Testis (tissue), 2 donors: ENCODE measurements at regions not wholly inside any gene's neighbourhood (a gene's known extent, or its start where the extent isn't known, plus 50 kb on each side); places are given as distances from the start of the nearest gene placed in this dataset.

Experiments
- DNase-seq: peaks from one replicate; pipeline ENCODE4 v3.0.0-alpha.2; 2019
- H3K27ac ChIP-seq, 2 donors: fragments of 200-600 bp; sonication (generic); one replicate each; pipeline ENCODE4 v1.5.1; 2019
- H3K27me3 ChIP-seq: fragments of 200-600 bp; sonication (generic); one replicate; pipeline ENCODE4 v1.5.1; 2019
- H3K36me3 ChIP-seq: fragments of 200-600 bp; sonication (generic); one replicate; pipeline ENCODE4 v1.5.1; 2017; ENCODE audit warnings: low read depth; ENCODE audit errors: missing control alignments
- H3K4me1 ChIP-seq: fragments of 200-600 bp; sonication (generic); one replicate; pipeline ENCODE4 v1.5.1; 2019
- H3K4me3 ChIP-seq, 2 donors: fragments of 200-600 bp; sonication (generic); one replicate each; pipeline ENCODE4 v1.5.1; 2017 to 2019
- H3K9me3 ChIP-seq: fragments of 200-600 bp; sonication (generic); one replicate; pipeline ENCODE4 v1.5.1; 2017
- CTCF ChIP-seq, 3 experiments: fragments of 450-650 bp in 2 of 3; fragments of 200-600 bp in 1 of 3; sonication (generic) in 1 of 3; IDR thresholded peaks; one replicate each; pipeline ENCODE4 v1.5.1; 2016 to 2019; ENCODE audit warnings: antibody characterized with exemption in 3 of 3, mild to moderate bottlenecking in 2 of 3, moderate library complexity in 1 of 3
- POLR2A ChIP-seq: fragments of 450-650 bp; IDR thresholded peaks from one replicate; pipeline ENCODE4 v1.6.1; 2017; ENCODE audit warnings: antibody characterized with exemption, mild to moderate bottlenecking, moderate library complexity
- WGBS, 2 donors: methylation state at CpG; one replicate each; pipeline ENCODE4 v1.1.5; 2018; 5-methylcytosine and 5-hydroxymethylcytosine counted together
- intact Hi-C: fragments of 100-400 bp; cut with DNase I; formaldehyde crosslinking; loops from one replicate; pipeline ENCODE4 v1.15.1; 2023; ENCODE audit warnings: low total_unique reads

DNA sequence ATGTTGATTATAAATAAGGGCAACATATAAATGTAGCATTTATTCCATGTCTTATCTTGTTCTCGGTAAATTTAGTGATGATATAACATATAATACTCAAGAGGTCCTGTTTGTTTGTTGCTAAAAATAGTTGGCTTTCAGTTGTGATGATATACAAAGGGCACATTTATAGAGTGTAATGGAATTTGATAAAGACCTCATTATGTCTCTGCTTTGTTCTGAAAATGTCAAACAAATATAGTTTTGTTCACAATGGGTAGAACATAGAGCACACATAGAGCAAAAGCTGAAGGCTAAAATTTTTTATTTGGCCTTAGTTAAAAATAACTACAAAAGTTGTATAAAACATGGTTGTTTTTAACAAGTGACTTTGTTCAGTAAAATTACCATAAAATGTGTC is 477.1 kb upstream of the SMC2 start:
- DNase-seq, result no peak
- H3K27ac ChIP-seq, result no peak overlapping the region
- no peaks in the 10 kb centered on the region for H3K27me3 ChIP-seq
- no peaks in the 10 kb centered on the region for H3K9me3 ChIP-seq
- intact Hi-C loops, result no loop called here
- no peak for TF ChIP-seq POLR2A
- TF ChIP-seq CTCF (IDR thresholded peaks at IDR 0.05), result no peak
- H3K36me3 ChIP-seq, result no peaks in the 10 kb centered on the region
- no peaks in the 10 kb centered on the region for H3K4me1 ChIP-seq
- H3K4me3 ChIP-seq, result no peak overlapping the region
- WGBS, 2 donors, result 52 to 54% methylated on average over 1 of the region's 1 CpG

DNA sequence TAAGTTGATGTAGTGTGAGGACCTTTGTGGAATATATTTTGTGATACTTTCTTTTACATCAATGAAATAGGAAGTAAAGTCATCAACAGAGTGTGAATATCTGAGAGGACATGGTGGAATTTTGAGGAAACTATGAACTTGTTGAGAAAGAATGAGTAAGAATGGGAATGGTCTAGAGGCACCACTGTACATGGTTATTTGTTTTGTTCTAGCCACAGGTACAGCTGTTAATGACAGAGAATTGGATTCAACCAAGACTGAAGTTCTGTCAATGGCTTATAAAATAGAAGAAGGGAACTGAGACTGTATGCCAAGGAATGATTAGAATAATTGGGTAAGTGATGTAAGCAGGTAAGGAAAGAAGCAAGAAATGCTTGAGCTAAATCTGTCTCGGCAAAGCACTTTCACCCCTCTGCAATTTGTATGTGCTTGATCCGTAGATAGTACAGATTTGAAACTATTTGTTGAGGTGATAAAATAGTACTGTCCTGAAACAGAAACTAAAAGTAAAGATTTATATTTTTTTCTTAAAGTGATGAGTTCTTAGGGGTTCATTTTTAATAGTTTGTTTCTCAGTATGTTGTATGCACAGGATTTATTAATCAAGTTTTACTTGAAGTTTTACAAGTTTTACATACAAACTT is 468.8 kb upstream of the SMC2 start:
- no peaks in the 10 kb centered on the region for H3K4me1 ChIP-seq
- 72 to 83% methylated on average over 2 of the region's 2 CpGs for WGBS, 2 donors
- TF ChIP-seq CTCF (IDR thresholded peaks at IDR 0.05), result no peak
- no peak for TF ChIP-seq POLR2A
- no peaks in the 10 kb centered on the region for H3K36me3 ChIP-seq
- no peak for DNase-seq
- intact Hi-C loops, result no loop called here
- H3K9me3 ChIP-seq, result no peaks in the 10 kb centered on the region
- H3K4me3 ChIP-seq, result no peak overlapping the region
- H3K27me3 ChIP-seq, result no peaks in the 10 kb centered on the region
- no peak overlapping the region for H3K27ac ChIP-seq

- no peak overlapping the region for H3K27ac ChIP-seq
- H3K4me3 ChIP-seq, result no peak overlapping the region
- WGBS, 2 donors, result 51 to 55% methylated on average over 1 of the region's 1 CpG
- H3K9me3 ChIP-seq, result no peaks in the 10 kb centered on the region
- H3K4me1 ChIP-seq, result no peaks in the 10 kb centered on the region
- H3K27me3 ChIP-seq, result no peaks in the 10 kb centered on the region
- intact Hi-C loops, result no loop called here
- no peak for DNase-seq
- no peak for TF ChIP-seq CTCF (IDR thresholded peaks at IDR 0.05)
- no peak for TF ChIP-seq POLR2A
- H3K36me3 ChIP-seq, result no peaks in the 10 kb centered on the region
Observed at GRCh38 chr9:103627731-103628130, 466.4 kb upstream of the SMC2 start.

GRCh38 chr9:103649086-103649485 is 445.0 kb upstream of the SMC2 start:
- H3K27me3 ChIP-seq, result no peaks in the 10 kb centered on the region
- no peaks in the 10 kb centered on the region for H3K9me3 ChIP-seq
- H3K27ac ChIP-seq, result no peak overlapping the region
- TF ChIP-seq POLR2A, result no peak
- TF ChIP-seq CTCF (IDR thresholded peaks at IDR 0.05), result no peak
- no peak for DNase-seq
- intact Hi-C loops, result no loop called here
- H3K4me1 ChIP-seq, result no peaks in the 10 kb centered on the region
- no peaks in the 10 kb centered on the region for H3K36me3 ChIP-seq
- 92 to 98% methylated on average over 1 of the region's 1 CpG for WGBS, 2 donors
- H3K4me3 ChIP-seq, result no peak overlapping the region

GRCh38 chr9:103658156-103658555 is 436.0 kb upstream of the SMC2 start:
- H3K9me3 ChIP-seq, result no peaks in the 10 kb centered on the region
- intact Hi-C loops, result no loop called here
- no peaks in the 10 kb centered on the region for H3K4me1 ChIP-seq
- TF ChIP-seq CTCF (IDR thresholded peaks at IDR 0.05), result no peak
- no peak for TF ChIP-seq POLR2A
- no peak for DNase-seq
- no peaks in the 10 kb centered on the region for H3K36me3 ChIP-seq
- 92 to 95% methylated on average over 4 to 5 of the region's 5 CpGs for WGBS, 2 donors
- H3K27me3 ChIP-seq, result no peaks in the 10 kb centered on the region
- H3K27ac ChIP-seq, result no peak overlapping the region
- H3K4me3 ChIP-seq, result no peak overlapping the region
